ENCODE measurements at regions not wholly inside any gene's neighbourhood (a gene's known extent, or its start where the extent isn't known, plus 50 kb on each side); places are given as distances from the start of the nearest gene placed in this dataset.

GRCh38 chr3:109679664-109680063 is 342.3 kb upstream of the DPPA4 start:
- Mint-ChIP-seq H3K27ac (no peak overlapping the region; a peak in 1 of 7 replicates), H3K9me3 (no peaks in the 10 kb centered on the region; a peak in 1 of 5 replicates), H3K4me1 (no peaks in the 10 kb centered on the region), H3K36me3 (ENCODE audit: insufficient read depth in 1 of 3, low read depth in 3 of 3) (no peaks in the 10 kb centered on the region), H3K4me3 (no peak overlapping the region), H3K27me3 (ENCODE audit: low read depth) (no peaks in the 10 kb centered on the region)
- H4K5ac ChIP-seq (ENCODE audit: insufficient read length, low read depth, low read length), result no peak overlapping the region
- H3K56ac ChIP-seq (ENCODE audit: insufficient read length, low read depth, low read length), result no peak overlapping the region
- H3K4me2 ChIP-seq (ENCODE audit: insufficient read depth, insufficient read length, low read length), result no peak overlapping the region
- no peaks in the 10 kb centered on the region for H3K23me2 ChIP-seq (ENCODE audit: insufficient read length, low read depth, low read length, poor library complexity, severe bottlenecking)
- no peak overlapping the region for H3K14ac ChIP-seq (ENCODE audit: insufficient read depth, low read length)
- no peaks in the 10 kb centered on the region for H3K4me1 ChIP-seq (ENCODE audit: insufficient read depth, low read length)
- no peak for DNase-seq
- no peak overlapping the region for H2AFZ ChIP-seq (ENCODE audit: low read length)
- no peaks in the 10 kb centered on the region for H3K9me3 ChIP-seq (ENCODE audit: control insufficient read depth, low read depth, low read length)
- no peaks in the 10 kb centered on the region for H3K79me1 ChIP-seq (ENCODE audit: insufficient read depth, low read depth, low read length, poor library complexity, severe bottlenecking)
- no peak overlapping the region for H3K27ac ChIP-seq (ENCODE audit: insufficient read length, low read depth, low read length)
- no peak overlapping the region for H3K23ac ChIP-seq (ENCODE audit: insufficient read length, low read depth, low read length)
- H3K27me3 ChIP-seq (ENCODE audit: insufficient read depth, low read length), result no peaks in the 10 kb centered on the region
- no peak overlapping the region for H3K18ac ChIP-seq (ENCODE audit: insufficient read length, low read depth, low read length)
- no peak overlapping the region for H3K4ac ChIP-seq (ENCODE audit: low read depth, low read length)
- H2BK15ac ChIP-seq (ENCODE audit: low read depth, low read length), result no peak overlapping the region
- no peak overlapping the region for H4K8ac ChIP-seq (replicated peaks; ENCODE audit: insufficient read length, low read depth, low read length)
- H3K79me2 ChIP-seq (ENCODE audit: insufficient read depth, low read length), result no peaks in the 10 kb centered on the region
- no peaks in the 10 kb centered on the region for H4K20me1 ChIP-seq (ENCODE audit: control insufficient read depth, insufficient read depth, insufficient read length)
- no peak overlapping the region for H2BK20ac ChIP-seq (ENCODE audit: low read depth, low read length, poor library complexity, severe bottlenecking)
- no peak for TF ChIP-seq CTCF (conservative IDR thresholded peaks at IDR 0.05)
- H2AK5ac ChIP-seq (ENCODE audit: insufficient read length, low read length), result no peak overlapping the region
- H2BK120ac ChIP-seq (ENCODE audit: low read depth, low read length, poor library complexity, severe bottlenecking), result no peak overlapping the region
- no peak overlapping the region for H2BK5ac ChIP-seq (ENCODE audit: insufficient read length, low read length)
- no peak overlapping the region for H3T11ph ChIP-seq (ENCODE audit: low read length)
- no peak overlapping the region for H2BK12ac ChIP-seq (ENCODE audit: insufficient read length, low read depth, low read length)
- H4K91ac ChIP-seq (ENCODE audit: insufficient read length, low read depth, low read length), result no peak overlapping the region
- WGBS (ENCODE audit: extremely low coverage, insufficient read length, low lambda C conversion rate), result no CpG with 5 or more reads among the region's 4 CpGs
- H3K9ac ChIP-seq (ENCODE audit: extremely low read depth, insufficient read length, low read length), result no peak overlapping the region

Measured in H9 (cell line).